Chondrocyte (in vitro differentiated cells): ENCODE measurements at regions not wholly inside any gene's neighbourhood (a gene's known extent, or its start where the extent isn't known, plus 50 kb on each side); places are given as distances from the start of the nearest gene placed in this dataset.

Experiments
- DNase-seq: peaks from one replicate; pipeline ENCODE4 v3.0.0; 2021; ENCODE audit warnings: mixed read lengths, low spot score
- H3K27ac Mint-ChIP-seq: one replicate; pipeline ENCODE4 v1.8.0; 2021; ENCODE audit warnings: mild to moderate bottlenecking, moderate library complexity, mixed read lengths; ENCODE audit not compliant: unreplicated experiment
- H3K27me3 Mint-ChIP-seq: 2 replicates; pipeline ENCODE4 v1.8.0; 2021; ENCODE audit warnings: low read depth, mixed read lengths
- H3K36me3 Mint-ChIP-seq: 2 replicates; pipeline ENCODE4 v1.8.0; 2021; ENCODE audit warnings: low read depth, mixed read lengths
- H3K4me1 Mint-ChIP-seq: 2 replicates; pipeline ENCODE4 v1.8.0; 2021; ENCODE audit warnings: low read depth, mild to moderate bottlenecking, mixed read lengths
- H3K4me3 Mint-ChIP-seq: one replicate; pipeline ENCODE4 v1.8.0; 2021; ENCODE audit warnings: mild to moderate bottlenecking, moderate library complexity, mixed read lengths; ENCODE audit not compliant: unreplicated experiment
- H3K9me3 Mint-ChIP-seq: 2 replicates; pipeline ENCODE4 v1.8.0; 2021; ENCODE audit warnings: low read depth, mixed read lengths
- CTCF ChIP-seq: fragments of 200-600 bp; sonication (generic); IDR thresholded peaks from 2 replicates; pipeline ENCODE4 v1.5.0; 2021; ENCODE audit warnings: antibody characterized with exemption, mild to moderate bottlenecking, moderate library complexity

GRCh38 chr3:74023395-74023794 is 398.7 kb upstream of the PDZRN3 start:
- no peaks in the 10 kb centered on the region for H3K36me3 Mint-ChIP-seq
- TF ChIP-seq CTCF, result no peak
- H3K4me1 Mint-ChIP-seq, result no peaks in the 10 kb centered on the region
- H3K27me3 Mint-ChIP-seq, result peaks cover 4% of the 10 kb centered on the region
- H3K9me3 Mint-ChIP-seq, result no peaks in the 10 kb centered on the region
- H3K27ac Mint-ChIP-seq, result no peak overlapping the region
- H3K4me3 Mint-ChIP-seq, result no peak overlapping the region
- no peak for DNase-seq

DNA sequence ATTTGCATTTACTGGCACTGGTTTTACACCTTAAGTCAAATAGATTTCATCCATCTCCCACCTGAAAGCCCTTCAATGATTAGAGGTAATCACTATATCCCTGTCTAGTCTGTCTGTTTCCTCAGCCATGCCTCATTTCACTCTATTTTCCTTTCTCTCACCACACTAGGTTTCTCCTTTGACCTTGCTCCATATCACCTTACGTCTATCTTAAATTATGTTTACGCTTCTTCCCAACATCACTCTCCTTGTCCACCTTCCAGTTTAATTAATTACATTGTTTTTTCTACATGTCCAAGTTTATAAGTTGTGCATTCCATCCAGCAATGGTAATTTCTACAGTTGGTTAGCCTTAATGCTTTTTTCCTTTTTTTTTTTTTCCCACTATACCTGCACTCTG is 396.7 kb upstream of the PDZRN3 start:
- H3K4me1 Mint-ChIP-seq, result no peaks in the 10 kb centered on the region
- no peaks in the 10 kb centered on the region for H3K36me3 Mint-ChIP-seq
- no peak for TF ChIP-seq CTCF

GRCh38 chr3:74009961-74010844 is 385.5 kb upstream of the PDZRN3 start:
- Mint-ChIP-seq H3K27me3 (no peaks in the 10 kb centered on the region), H3K27ac (no peak overlapping the region), H3K9me3 (no peaks in the 10 kb centered on the region), H3K4me3 (no peak overlapping the region), H3K4me1 (no peaks in the 10 kb centered on the region), H3K36me3 (no peaks in the 10 kb centered on the region)
- DNase-seq, result no peak
- no peak for TF ChIP-seq CTCF

More for the DNA sequence above, 396.7 kb upstream of the PDZRN3 start:
- Mint-ChIP-seq H3K27ac (no peak overlapping the region), H3K27me3 (peaks cover 4% of the 10 kb centered on the region), H3K9me3 (no peaks in the 10 kb centered on the region), H3K4me3 (no peak overlapping the region)
- DNase-seq, result no peak

- peaks cover 9% of the 10 kb centered on the region for H3K4me1 Mint-ChIP-seq
- no peak overlapping the region for H3K27ac Mint-ChIP-seq
- H3K36me3 Mint-ChIP-seq, result no peaks in the 10 kb centered on the region
- H3K9me3 Mint-ChIP-seq, result no peaks in the 10 kb centered on the region
- TF ChIP-seq CTCF, result no peak
- H3K4me3 Mint-ChIP-seq, result no peak overlapping the region
- DNase-seq, result no peak
- no peaks in the 10 kb centered on the region for H3K27me3 Mint-ChIP-seq
These were observed 379.6 kb upstream of the PDZRN3 start for GRCh38 chr3:74004386-74004785.

DNA sequence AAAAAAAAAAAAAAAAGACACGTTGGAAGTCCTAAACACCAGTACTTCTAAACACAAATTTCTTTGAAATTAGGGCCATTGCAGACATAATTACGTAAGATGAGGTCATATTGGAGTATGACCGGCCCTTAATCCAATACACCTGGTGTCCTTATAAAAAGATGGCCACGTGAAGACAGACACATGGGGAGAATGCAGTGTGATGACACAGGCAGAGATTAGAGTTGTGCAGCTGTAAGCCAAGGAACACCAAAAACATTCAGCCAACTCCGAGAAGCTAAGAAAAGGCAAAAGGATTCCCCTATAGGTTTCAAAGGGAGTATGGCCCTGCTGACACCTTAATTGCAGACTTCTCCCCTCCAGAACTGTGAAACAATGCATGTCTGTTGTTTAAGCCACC is 379.0 kb upstream of the PDZRN3 start:
- H3K4me1 Mint-ChIP-seq, result peaks cover 9% of the 10 kb centered on the region
- no peaks in the 10 kb centered on the region for H3K27me3 Mint-ChIP-seq
- no peak for TF ChIP-seq CTCF

More for the DNA sequence above, 379.0 kb upstream of the PDZRN3 start:
- H3K36me3 Mint-ChIP-seq, result no peaks in the 10 kb centered on the region
- H3K4me3 Mint-ChIP-seq, result no peak overlapping the region
- no peak for DNase-seq
- no peaks in the 10 kb centered on the region for H3K9me3 Mint-ChIP-seq
- H3K27ac Mint-ChIP-seq, result no peak overlapping the region
